ENCODE measurements at regions not wholly inside any gene's neighbourhood (a gene's known extent, or its start where the extent isn't known, plus 50 kb on each side); places are given as distances from the start of the nearest gene placed in this dataset.

DNA sequence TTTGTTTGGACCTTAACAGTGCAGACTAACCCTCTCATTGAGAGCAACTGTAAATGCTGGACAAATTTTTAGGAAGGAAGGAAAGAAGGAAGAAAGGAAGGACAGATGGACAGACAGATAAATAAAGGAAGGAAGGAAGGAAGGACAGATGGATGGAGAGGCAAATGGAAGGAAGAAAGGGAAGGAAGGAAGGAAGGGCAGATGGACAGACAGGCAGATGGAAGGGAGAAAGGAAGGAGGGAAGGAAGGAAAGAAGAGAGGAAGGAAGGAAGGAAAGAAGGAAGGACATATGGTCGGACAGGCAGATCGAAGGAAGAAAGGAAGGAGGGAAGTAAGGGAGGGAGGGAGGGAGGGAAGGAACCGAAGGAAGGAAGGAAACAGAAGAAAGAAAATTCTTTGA, 388.5 kb upstream of the CDH4 start:
- TF ChIP-seq POLR2A (IDR thresholded peaks at IDR 0.05): no peak
- TF ChIP-seq, protein P1, sequence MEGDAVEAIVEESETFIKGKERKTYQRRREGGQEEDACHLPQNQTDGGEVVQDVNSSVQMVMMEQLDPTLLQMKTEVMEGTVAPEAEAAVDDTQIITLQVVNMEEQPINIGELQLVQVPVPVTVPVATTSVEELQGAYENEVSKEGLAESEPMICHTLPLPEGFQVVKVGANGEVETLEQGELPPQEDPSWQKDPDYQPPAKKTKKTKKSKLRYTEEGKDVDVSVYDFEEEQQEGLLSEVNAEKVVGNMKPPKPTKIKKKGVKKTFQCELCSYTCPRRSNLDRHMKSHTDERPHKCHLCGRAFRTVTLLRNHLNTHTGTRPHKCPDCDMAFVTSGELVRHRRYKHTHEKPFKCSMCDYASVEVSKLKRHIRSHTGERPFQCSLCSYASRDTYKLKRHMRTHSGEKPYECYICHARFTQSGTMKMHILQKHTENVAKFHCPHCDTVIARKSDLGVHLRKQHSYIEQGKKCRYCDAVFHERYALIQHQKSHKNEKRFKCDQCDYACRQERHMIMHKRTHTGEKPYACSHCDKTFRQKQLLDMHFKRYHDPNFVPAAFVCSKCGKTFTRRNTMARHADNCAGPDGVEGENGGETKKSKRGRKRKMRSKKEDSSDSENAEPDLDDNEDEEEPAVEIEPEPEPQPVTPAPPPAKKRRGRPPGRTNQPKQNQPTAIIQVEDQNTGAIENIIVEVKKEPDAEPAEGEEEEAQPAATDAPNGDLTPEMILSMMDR (IDR thresholded peaks at IDR 0.05): no peak
